Activated CD4-positive, alpha-beta T cell treated with anti-CD3 and anti-CD28 coated beads, Interleukin-2, Interleukin-4, amounts not matched to agents 100 ng/mL and 50 ng/mL, durations not matched to agents 16 hours and 8 hours (primary cell): ENCODE measurements at regions not wholly inside any gene's neighbourhood (a gene's known extent, or its start where the extent isn't known, plus 50 kb on each side); places are given as distances from the start of the nearest gene placed in this dataset.

ENCODE experiments used
- DNase-seq: peaks from one replicate; pipeline ENCODE4 v3.0.0-alpha.2; 2020; ENCODE audit warnings: low spot score

DNA sequence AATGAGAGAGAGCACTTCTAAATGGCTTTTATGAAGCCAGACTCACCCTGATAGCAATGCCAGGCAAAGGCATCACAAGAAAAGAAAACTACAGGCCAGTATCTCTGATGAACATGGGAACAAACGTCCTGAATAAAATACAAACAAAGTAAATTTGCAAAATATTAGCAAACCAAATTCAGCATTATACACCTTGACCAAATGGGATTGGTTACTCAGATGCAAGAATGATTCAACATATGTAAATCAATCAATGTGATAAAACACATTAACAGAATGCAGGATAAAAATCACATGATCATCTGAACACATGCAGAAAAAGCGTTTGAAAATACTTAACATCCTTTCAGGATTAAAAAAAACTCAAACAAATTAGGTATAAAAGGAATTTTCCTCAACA lies 494.9 kb upstream of the CCDC54 start:
- DNase-seq: no peak

DNA sequence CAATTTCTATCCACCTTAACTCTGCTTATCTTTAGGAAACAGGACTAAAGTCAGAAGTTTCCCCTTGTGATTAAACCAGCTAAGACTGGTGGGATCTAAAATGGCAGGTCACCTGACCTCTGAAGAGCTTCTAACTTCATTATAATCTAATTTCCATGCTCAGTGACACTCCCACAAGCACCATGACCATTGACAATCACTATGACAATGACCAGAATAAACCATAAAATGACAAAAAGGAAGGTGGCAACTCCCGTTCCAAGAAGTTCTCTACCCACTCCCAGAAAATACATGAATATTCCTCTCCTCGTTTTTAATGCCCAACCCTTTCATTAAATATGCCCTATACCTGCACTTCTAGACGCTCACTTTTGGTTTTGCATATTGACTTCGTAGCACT lies 471.2 kb upstream of the CCDC54 start:
- no peak for DNase-seq

DNA sequence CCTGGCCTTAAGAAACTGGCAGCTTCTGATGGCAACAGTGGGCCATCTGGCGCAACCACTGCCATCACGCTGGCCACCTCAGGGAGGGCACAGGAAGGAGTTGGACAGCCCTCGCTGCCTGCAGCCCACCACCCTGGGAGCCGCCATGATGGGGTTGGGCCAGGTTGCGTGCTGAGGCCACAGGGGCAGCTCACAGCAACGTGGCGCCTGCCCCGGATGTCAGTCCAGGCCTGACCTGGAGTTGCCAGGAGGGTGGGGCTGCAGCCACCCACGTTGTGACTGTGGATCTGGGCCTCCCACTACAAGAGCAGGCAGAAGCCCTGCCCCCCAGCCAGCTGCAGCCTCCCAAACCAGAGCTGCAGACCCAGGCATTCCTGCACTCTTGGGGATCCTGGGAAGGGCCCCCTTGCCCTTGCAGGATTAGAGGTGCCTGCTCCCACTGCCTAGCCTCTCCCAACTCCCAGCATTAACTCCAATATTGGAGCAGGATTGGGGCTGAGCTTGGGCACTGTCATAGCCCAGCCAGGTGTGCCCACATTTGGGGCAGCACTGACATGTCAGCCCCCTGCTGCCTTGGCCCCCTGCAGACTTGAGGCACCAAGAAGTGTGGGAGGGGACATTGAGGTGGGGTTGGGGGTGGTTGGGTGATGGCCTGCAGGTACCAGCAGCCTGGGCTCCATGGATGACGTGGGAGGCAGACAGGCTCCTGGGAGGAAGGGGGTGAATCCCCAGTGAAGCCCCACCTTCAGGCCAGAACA lies 468.9 kb upstream of the CCDC54 start:
- DNase-seq: no peak

DNA sequence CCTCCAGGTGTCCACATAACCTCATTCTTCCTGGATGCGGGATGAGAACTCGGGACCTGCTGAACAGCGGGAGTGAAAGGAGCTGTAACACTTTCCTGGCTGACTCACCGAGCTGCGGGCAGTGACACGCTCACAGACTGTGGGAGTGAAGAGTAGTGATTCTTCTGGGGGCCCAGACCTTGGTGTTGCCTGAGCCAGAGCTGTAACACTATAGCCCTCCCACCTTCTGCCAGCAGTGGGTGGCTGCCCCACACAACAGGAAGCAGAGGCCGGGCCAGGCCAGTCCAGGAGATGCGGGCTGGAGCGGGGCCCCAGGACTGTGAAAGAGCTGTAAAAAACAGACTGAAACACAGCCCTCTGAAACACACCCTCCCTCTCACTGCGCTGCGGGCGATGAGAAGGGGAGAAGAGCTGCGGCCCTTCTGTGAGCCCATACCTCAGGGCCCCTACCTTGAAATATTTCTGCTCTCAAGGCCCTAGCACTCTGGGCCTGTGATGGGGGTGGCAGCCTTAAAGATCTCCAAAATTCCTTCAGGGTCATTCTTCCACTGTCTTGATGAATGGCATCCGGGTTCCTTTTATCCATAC lies 464.0 kb upstream of the CCDC54 start:
- no peak for DNase-seq

DNA sequence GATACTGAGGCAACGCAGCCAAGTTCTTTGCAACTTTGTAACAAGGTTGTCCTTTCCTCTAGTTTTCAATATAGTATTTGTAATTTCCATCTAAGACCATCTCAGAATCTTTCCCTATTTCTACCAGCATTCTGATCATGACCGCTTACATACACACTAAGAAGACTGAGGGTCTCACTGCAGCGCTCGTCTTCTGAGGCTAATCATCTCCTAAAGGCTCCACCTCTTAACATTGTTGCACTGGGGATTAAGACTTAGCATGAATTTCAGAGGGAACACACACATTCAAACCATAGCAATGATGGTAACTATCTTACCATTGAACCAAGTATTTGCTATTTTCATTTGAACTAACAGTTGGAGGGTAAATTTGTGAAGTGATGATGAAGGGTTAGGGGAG lies 463.3 kb upstream of the CCDC54 start:
- no peak for DNase-seq

DNA sequence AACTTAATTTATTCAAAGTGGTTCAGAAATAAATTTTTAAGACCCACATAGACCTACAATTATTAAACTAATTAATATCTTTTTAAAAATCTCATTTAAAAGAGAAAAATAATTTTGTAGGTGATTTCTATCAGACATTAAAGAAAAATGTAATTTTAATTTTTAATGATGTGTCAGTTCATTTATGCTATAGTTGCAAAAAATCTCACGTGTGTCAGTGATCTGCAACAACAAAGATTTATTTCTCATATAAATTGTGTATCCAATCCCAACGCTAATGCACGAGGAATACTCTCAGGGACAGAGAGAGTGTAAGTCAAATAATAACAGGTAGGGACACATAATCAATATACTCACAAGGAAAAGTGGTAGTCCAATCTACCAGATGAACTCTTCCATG lies 456.6 kb upstream of the CCDC54 start:
- no peak for DNase-seq

DNA sequence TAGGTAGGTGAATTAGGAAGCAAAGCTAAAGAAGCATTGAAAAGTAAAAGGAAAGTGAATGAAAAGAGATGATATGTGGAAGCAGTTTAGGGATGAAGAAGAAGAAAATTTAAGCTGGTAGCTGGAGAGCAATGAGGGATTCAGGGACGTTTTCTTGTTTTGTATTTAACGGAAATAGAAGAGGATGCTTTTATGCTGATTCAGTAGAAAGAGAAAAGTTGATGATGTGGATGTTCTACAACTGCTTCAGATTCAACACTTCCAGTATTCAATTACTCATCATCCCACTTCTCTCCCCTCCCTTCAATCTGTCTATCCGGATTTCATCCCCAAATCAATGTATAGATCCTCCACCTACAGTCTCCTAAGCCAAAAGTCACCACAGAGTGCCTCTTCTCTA lies 448.2 kb upstream of the CCDC54 start:
- DNase-seq: no peak

DNA sequence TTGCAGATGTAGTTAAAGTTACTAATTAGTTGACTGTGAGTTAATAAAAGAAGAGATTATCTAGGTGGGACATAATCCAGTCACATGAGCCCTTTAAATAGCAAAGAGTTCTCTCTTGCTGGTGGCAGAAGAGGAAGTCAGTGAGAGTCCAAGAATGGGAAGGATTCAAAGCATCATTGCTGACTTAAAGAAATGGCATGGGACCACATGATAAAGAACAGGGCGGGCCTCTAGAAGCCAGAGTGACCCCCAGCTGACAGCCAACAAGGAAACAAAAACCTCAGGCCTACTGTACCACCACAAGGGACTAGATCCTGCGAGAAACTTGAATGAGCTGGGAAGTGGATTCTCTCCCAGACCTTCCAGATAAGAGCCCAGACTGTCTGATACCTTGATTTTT lies 447.2 kb upstream of the CCDC54 start:
- no peak for DNase-seq

DNA sequence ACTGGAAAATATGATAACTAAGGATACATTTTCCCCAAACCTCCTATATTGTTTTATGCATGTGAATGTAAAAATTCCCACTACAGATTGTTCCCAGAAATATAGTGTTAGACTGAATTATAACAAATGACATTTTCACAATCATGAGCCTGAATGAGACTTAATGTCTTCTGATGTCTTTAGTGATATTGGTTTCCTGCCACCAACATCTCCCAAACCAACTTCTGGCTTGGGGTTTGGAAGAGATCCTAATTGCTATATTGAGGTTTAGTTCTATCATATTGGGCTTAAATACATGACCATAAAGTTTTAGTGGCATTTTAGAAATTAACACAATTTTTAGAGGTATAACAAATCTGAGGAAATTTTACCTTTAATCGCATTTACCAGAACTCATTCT lies 445.3 kb upstream of the CCDC54 start:
- no peak for DNase-seq

DNA sequence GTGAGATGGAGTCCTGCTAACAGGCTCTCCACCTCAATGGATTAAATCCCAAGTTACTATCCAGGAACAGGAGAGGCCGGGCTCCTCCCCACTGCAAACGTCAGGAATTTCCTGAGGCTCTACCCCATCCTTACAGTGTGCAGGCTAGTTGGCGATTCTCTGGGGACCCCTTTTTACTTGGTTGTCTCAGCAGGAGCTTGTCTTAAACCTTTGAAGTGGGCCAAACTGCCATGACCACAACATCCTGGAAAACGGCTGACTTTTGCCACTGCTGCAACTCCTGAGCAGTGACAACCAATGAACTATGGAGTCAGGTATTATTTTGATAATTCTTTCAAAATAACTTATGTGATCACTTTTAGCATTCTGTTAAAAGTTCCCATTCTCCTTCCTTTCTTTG lies 440.9 kb upstream of the CCDC54 start:
- DNase-seq: no peak

DNA sequence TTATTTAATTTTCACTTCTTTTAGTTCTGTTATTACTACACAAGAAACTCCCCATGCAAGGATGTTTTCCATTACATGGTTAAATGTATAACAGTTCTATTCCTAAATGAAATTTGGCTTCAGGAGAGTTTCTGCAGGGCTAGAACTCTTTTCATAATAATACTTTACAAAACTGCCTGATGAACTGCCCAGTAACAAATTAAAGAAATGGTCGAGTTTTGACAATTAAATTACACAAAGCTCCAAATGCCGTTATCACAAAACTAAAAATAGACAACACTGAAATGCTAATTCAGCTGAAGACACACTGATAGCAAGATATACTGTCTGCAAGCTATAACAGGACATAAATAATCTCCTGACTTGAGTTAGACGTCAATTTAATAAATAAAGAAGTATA lies 435.2 kb upstream of the CCDC54 start:
- no peak for DNase-seq

DNA sequence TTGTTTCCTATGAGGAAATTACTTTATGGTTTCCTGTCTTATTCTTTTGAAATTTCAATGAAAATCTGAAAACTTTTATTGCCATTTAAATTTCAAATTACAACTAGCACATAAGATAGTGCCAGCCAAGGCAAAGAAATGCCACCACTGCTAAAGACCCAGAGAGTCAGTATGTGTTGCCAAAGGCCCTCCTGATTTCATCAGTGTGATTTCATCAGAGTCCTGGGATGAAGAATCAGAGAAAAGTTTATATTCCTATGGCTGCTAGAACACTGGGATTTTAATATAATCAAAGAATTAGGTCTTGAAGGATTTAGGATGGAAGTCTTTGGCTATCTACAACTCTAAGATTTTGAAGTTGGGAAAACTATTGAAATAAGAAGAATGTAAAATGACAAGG lies 434.2 kb upstream of the CCDC54 start:
- DNase-seq: no peak

DNA sequence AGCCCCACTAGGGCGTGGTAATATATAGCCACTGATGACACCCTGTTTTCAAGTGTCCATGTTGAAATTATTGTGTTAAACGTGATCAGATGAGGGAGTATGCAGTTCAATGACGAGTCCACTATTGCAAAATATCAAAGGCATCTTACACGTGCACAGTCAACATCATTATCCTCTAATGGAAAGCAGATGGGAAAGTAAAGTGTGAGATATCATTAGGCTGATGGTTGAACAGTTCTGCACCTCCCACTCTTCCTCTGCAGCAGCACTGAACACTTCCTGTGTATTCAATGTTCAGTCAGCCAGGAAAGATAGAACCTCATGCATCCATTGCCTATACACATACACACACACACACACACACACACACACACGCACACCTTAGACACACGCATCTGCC lies 431.8 kb upstream of the CCDC54 start:
- DNase-seq: no peak

DNA sequence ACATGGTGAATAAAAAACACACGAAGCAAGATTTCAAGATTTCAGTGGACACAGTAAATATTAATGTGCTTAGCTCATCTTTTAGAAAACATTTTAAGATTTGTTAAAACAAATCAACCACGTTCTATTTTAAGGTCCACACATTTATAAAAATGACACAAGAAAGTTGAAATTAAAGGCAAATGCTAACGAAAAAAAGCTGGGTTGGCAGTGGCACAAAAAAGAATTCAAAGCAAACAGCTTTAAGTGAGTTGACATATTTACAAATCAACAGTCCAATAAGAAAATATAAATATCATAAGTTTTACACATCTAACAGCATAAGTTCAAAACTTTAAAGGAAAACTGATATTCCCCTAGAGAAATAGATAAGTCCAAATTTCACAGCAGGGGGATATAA lies 430.4 kb upstream of the CCDC54 start:
- no peak for DNase-seq

DNA sequence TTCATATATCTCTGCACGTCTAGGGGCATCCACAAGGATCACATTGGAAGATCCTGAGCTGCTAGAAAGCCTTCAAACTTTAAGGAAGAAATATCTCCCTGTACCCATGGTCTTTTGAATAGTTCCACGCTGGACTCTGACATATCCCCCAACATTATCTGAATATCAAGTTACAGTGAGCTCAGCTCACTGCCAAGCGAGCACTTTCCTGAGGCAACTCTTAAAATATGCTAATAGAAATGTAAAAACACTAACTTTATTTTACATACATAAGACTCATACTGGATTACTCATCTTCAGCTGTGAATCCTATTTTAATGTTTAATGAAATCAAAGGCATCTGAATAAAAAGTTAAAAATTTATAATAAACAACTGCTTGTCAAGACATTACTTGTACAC lies 420.2 kb upstream of the CCDC54 start:
- no peak for DNase-seq

DNA sequence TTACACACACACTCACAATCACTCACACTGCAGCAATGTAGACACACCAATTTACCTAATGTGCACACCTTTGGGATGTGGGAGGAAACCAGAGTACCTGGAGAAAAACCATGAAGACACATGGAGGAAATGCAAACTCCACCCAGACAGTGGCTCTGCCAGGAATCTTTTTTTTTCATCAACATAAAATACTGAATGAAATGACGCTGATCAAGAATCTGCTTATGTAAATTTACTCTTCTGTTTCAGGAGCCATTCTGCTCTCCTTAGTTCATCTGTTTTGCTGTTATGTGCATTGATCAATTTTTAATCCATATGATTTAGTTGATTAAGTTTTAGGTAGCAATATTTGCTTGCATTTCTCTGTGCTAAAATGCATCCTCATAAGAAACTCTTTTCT lies 414.2 kb upstream of the CCDC54 start:
- no peak for DNase-seq

DNA sequence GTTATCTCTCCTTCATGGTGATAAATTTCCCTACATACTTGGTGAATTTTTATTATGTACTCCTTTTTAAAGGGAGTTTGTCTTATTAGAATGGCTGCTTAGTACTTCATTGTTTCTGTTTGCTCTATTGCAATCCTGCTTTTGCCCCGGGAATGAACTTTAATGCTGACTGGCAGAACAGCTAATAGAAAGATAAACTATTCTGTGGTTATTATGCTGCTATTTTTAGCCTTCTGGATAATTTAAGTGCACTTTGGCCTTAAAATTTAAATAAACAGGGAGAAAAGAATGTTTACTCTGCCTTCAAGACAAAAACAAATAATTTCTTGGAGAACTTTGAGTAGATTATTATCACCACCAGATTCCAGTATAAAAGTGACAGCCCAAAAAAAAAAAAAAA lies 413.8 kb upstream of the CCDC54 start:
- no peak for DNase-seq

DNA sequence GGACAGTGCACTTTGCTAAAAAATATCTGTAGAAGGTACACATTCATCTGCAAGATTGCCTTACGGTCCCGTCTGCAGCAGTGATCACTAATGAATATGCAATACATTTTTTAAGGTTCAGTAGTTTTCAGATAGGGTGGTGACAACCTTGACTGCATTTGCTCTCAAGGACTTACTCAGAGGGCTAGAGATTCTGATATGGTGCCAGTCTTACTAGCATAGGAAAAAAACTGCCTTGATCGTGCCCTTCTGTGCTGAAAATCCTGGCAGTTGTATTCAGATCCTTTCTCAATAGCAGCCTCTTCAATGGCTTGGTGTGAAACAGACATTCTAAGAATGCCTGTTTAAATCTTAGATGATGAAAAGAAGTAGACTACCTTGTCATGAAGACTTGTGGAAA lies 411.9 kb upstream of the CCDC54 start:
- no peak for DNase-seq

DNA sequence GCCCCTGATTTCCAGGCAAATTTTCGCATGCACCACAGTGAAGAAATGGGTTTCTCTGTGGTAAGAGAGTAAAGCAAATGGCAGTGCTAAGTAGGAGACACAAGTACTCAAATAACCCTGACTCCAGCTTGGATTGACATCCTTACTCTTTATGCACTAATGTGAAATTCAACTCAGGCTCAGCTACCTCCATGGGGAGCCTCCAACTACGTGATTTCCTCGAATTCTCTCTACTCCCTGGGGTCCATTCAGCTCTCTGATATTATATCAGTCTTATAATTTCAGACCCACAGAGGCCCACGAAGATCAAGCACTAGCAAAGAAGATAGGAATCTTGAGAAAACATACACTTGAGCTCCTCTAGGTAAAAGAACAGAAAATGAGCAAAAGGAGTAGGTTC lies 407.6 kb upstream of the CCDC54 start:
- no peak for DNase-seq

DNA sequence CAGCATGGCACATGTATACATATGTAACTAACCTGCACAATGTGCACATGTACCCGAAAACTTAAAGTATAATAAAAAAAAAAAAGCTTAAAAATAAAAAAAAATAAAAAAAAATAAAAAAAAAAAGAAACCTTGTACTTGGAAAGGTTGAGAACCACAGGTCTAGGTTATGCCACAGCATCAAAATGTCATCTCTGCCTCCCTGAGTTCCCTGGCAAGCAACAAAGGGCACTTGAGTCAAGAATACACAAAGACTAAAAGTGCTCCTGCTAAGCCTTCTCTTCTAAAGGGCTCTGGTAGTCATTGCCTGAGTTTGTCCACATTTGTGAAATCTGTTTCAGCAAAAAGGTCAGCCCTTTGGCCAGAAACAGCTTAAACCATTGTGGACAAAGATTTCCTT lies 395.8 kb upstream of the CCDC54 start:
- DNase-seq: no peak

DNA sequence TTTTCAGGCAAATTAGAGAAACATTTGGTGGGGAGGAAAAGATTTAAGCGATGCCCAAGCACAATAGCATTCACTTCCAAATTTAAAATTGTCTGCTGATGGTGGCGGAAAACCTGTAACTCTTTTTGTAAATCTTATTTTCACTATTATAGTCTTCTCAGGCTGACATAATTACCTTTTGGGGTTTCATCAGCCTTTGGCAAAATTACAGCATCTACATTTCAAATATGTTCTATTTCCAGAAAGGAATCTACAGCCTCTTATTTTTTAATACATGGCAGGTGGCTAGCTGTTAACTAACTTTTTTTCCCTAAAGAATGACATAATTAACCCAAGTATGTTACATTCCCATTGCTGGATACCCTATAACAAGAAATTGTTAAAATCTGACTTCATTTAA lies 391.5 kb upstream of the CCDC54 start:
- no peak for DNase-seq

DNA sequence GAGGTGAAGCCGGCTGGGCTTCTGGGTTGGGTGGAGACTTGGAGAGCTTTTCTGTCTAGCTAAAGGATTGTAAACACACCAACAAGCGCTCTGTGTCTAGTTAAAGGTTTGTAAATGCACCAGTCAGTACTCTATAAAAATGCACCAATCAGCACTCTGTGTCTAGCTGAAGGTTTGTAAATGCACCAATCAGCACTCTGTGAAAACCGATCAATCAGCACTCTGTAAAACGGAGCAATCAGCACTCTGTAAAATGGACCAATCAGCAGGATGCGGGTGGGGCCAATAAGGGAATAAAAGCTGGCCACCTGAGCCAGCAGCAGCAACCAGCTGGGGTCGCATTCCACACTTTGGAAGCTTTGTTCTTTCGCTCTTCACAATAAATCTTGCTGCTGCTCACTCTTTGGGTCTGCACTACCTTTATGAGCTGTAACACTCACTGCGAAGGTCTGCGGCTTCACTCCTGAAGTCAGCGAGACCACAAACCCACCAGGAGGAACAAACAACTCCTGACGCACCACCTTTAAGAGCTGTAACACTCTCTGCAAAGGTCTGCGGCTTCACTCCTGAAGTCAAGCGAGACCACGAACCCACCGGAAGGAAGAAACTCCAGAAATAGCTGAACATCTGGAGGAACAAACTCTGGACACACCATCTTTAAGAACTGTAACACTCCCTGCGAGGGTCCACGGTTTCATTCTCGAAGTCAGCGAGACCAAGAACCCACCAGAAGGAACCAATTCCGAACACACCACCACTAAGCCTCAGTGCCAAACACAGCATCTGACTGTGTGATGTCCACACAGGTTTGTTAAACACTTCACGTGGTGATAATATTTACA lies 378.2 kb upstream of the CCDC54 start:
- DNase-seq: peak; percentile 10

DNA sequence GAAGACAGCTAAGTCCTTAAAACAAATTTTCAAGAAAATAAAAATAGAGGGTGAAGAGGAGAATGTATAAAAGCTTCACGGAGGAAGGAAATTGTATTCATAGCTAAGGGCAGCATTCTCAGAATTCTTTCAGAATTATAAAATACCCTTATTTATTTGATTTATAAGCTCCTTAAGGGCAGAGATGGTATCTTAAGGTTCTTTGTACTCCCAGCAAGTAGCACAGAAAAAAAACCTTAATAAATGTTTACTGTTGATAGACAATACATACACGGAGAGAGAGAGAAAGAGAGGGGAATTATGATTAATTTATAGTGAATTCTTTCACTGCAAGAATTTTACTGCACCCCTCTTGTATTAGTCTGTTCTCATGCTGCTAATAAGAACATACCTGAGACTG lies 375.6 kb upstream of the CCDC54 start:
- DNase-seq: no peak
